ENCODE measurements at regions not wholly inside any gene's neighbourhood (a gene's known extent, or its start where the extent isn't known, plus 50 kb on each side); places are given as distances from the start of the nearest gene placed in this dataset.

GRCh38 chr6:91691449-91691848, 1104.6 kb upstream of the MAP3K7 start:
- TF ChIP-seq CTCF (IDR thresholded peaks at IDR 0.05) (no peak), POLR2A (IDR thresholded peaks at IDR 0.05) (no peak)

Data from thyroid gland (tissue), 4 donors.